Stomach (tissue), 8 donors: ENCODE measurements at regions not wholly inside any gene's neighbourhood (a gene's known extent, or its start where the extent isn't known, plus 50 kb on each side); places are given as distances from the start of the nearest gene placed in this dataset.

Experiments used
- DNase-seq, 2 donors: peaks; one replicate each; pipeline versions ENCODE4 v3.0.0 to v3.0.0-alpha.2; 2013 to 2019
- H3K27ac ChIP-seq, 5 donors: fragments of 200-600 bp in 4 of 5; sonication (generic) in 4 of 5; one replicate each; pipeline ENCODE4 v1.5.1; 2013 to 2019; ENCODE audit warnings: mild to moderate bottlenecking in 1 of 5, moderate library complexity in 1 of 5
- H3K27me3 ChIP-seq, 3 donors: fragments of 200-600 bp; sonication (generic); one replicate each; pipeline ENCODE4 v1.5.1; 2017 to 2019; ENCODE audit warnings: mixed run types in 1 of 3
- H3K36me3 ChIP-seq, 4 donors: fragments of 200-600 bp; sonication (generic); 1 replicate in 3 of 4; 2 replicates in 1 of 4; pipeline ENCODE4 v1.5.1; 2016 to 2019
- H3K4me1 ChIP-seq, 4 donors: fragments of 200-600 bp; sonication (generic); one replicate each; pipeline ENCODE4 v1.5.1; 2016 to 2019
- H3K4me3 ChIP-seq, 4 donors: fragments of 200-600 bp; sonication (generic) in 3 of 4; one replicate each; pipeline ENCODE4 v1.5.1; 2016 to 2019; ENCODE audit warnings: mild to moderate bottlenecking in 1 of 4
- H3K9me3 ChIP-seq, 4 donors: fragments of 200-600 bp; sonication (generic); one replicate each; pipeline ENCODE4 v1.5.1; 2016 to 2019
- EP300 ChIP-seq: sonication (generic); formaldehyde crosslinking; IDR thresholded peaks from one replicate; pipeline ENCODE4 v1.6.1; 2017; ENCODE audit warnings: antibody characterized with exemption
- POLR2A ChIP-seq, 4 donors: fragments of 450-650 bp; IDR thresholded peaks; one replicate each; pipeline ENCODE4 v1.6.1; 2016; ENCODE audit warnings: antibody characterized with exemption in 4 of 4, control low read depth in 2 of 4, mild to moderate bottlenecking in 1 of 4, moderate library complexity in 1 of 4
- POLR2AphosphoS5 ChIP-seq, 3 donors: sonication (generic); formaldehyde crosslinking; IDR thresholded peaks; one replicate each; pipeline ENCODE4 v1.6.1; 2016; ENCODE audit warnings: antibody characterized with exemption in 3 of 3
- WGBS, 5 donors: extraction: QIAGEN DNeasy Blood & Tissue Kit in 3 of 5; methylation state at CpG; one replicate each; pipeline versions ENCODE4 v1.1.5 to v1.1.7; 2013 to 2018; 5-methylcytosine and 5-hydroxymethylcytosine counted together
- intact Hi-C: fragments of 100-400 bp; cut with DNase I; formaldehyde crosslinking; loops from one replicate; pipeline ENCODE4 v1.15.1; 2023; ENCODE audit warnings: low total_unique reads
- TF ChIP-seq, protein P1 (sequence below), 7 experiments: fragments of 450-650 bp in 4 of 7; fragments of 200-600 bp in 3 of 7; sonication (generic) in 3 of 7; IDR thresholded peaks; one replicate each; pipeline ENCODE4 v1.5.1; 2016 to 2019; ENCODE audit warnings: antibody characterized with exemption in 7 of 7, control low read depth in 2 of 7, mild to moderate bottlenecking in 1 of 7
- donor health status: healthy with polysubstance abuse.
- donor health status: Bipolar disorder and iron deficiency.
- donor health status: healthy.

DNA sequence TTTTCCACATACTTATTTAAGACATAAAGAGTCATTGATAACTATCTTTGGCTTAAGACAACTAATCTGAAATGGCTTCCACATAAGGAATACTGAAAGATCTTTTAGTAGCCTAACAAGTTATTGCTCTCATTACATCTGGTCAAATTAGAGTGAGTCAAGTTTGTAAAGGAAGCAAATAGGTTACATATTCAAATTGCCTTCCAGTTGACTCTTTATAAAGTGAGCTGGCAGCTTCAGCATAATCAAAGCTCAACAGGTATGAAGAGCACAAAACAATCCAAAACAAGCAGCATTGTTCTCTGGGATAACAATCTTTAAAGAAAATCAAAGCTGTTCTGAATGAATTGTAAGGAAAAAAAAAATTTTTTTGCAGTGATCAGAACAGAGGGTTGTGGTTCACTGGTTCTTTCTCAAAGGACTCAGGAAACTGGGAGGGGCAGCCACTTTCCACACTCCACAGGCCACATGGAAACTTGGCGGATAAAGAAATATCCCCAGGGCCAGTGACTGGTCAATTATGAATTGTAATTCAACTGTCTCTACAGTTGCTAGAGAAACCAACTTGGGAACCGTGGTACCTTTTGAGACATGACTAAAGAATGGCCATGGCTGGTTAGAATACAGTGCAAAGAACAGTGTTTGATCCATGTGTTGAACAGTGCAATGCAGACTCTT lies 369.3 kb upstream of the KCNH7 start:
- intact Hi-C loops: no loop called here
- 75 to 92% (median 84%) methylated on average over 2 of the region's 2 CpGs for WGBS, 5 donors
- no peak overlapping the region for H3K4me3 ChIP-seq
- H3K9me3 ChIP-seq: no peaks in the 10 kb centered on the region
- no peak for DNase-seq
- no peaks in the 10 kb centered on the region for H3K36me3 ChIP-seq
- H3K4me1 ChIP-seq: no peaks in the 10 kb centered on the region
- TF ChIP-seq, protein P1, sequence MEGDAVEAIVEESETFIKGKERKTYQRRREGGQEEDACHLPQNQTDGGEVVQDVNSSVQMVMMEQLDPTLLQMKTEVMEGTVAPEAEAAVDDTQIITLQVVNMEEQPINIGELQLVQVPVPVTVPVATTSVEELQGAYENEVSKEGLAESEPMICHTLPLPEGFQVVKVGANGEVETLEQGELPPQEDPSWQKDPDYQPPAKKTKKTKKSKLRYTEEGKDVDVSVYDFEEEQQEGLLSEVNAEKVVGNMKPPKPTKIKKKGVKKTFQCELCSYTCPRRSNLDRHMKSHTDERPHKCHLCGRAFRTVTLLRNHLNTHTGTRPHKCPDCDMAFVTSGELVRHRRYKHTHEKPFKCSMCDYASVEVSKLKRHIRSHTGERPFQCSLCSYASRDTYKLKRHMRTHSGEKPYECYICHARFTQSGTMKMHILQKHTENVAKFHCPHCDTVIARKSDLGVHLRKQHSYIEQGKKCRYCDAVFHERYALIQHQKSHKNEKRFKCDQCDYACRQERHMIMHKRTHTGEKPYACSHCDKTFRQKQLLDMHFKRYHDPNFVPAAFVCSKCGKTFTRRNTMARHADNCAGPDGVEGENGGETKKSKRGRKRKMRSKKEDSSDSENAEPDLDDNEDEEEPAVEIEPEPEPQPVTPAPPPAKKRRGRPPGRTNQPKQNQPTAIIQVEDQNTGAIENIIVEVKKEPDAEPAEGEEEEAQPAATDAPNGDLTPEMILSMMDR (IDR thresholded peaks at IDR 0.05): no peak
- TF ChIP-seq EP300 (no peak), POLR2AphosphoS5 (IDR thresholded peaks at IDR 0.05) (no peak), POLR2A (IDR thresholded peaks at IDR 0.05) (no peak)
- no peaks in the 10 kb centered on the region for H3K27me3 ChIP-seq
- no peak overlapping the region for H3K27ac ChIP-seq

DNA sequence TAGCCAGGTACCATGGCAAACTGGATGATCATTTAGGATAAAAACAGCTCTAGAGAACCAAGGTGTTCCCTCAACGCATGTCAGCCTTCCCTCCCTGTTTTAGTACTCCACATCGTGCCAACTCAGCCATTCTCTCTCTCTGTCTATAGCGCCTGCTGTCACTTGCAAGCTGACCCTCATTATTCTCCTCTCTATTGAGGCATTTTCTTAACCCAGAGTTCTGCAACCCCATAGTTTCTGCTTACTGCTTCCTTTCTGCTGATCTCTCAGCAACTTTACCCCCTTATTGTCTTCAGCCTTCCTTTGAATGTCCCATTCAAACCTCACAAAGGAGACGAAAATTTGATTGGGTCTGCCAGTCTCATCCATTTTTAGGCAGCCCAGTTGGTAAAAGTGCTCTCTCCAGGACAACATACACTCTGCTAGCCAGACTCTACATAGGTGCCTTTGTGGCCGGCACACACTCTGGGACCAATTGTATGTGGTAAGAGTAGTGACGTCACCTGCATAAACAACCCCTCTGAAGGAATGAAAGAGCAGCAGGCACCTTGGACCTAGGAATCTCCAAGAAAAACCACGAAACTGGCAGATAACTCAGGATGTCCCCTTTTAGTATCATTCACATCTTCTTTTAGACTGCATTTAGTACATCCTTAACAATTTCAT lies 367.2 kb upstream of the KCNH7 start:
- no peak for DNase-seq
- Histone ChIP-seq H3K4me1 (no peaks in the 10 kb centered on the region), H3K9me3 (no peaks in the 10 kb centered on the region), H3K4me3 (no peak overlapping the region), H3K27ac (no peak overlapping the region), H3K27me3 (no peaks in the 10 kb centered on the region), H3K36me3 (no peaks in the 10 kb centered on the region)
- TF ChIP-seq EP300 (no peak), POLR2AphosphoS5 (IDR thresholded peaks at IDR 0.05) (no peak), POLR2A (IDR thresholded peaks at IDR 0.05) (no peak)
- TF ChIP-seq, protein P1 (IDR thresholded peaks at IDR 0.05): no peak
- intact Hi-C loops: no loop called here
- WGBS, 5 donors: 63 to 71% (median 66%) methylated on average over 7 of the region's 7 CpGs

DNA sequence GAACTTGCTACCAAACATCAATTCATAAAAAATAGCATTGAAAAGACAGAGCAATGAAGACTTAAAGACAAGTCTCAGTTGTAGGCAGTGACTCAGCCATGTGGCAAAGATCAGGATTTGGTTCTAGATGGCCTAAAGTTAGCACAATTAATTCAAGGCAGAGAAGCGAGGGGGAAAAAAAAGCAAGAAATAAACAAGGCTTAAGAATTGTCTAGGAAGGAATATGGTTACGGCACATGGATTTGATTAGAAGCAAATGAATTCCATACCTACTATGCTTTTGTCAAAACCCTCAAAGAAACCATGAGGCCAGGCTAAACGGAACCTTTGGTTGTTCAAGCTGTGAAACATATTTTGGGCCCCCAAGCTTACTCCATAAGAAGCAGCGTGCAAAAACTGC lies 362.2 kb upstream of the KCNH7 start:
- Histone ChIP-seq H3K4me1 (no peaks in the 10 kb centered on the region), H3K27me3 (no peaks in the 10 kb centered on the region), H3K27ac (no peak overlapping the region), H3K4me3 (no peak overlapping the region), H3K36me3 (no peaks in the 10 kb centered on the region), H3K9me3 (peaks cover 0 to 5% (median 0%) of the 10 kb centered on the region in 4 donors)
- intact Hi-C loops: no loop called here
- TF ChIP-seq, protein P1 (IDR thresholded peaks at IDR 0.05): no peak
- TF ChIP-seq POLR2AphosphoS5 (IDR thresholded peaks at IDR 0.05): no peak
- TF ChIP-seq EP300: no peak
- no peak for TF ChIP-seq POLR2A (IDR thresholded peaks at IDR 0.05)
- 84 to 91% (median 88%) methylated on average over 4 of the region's 4 CpGs for WGBS, 5 donors
- no peak for DNase-seq

DNA sequence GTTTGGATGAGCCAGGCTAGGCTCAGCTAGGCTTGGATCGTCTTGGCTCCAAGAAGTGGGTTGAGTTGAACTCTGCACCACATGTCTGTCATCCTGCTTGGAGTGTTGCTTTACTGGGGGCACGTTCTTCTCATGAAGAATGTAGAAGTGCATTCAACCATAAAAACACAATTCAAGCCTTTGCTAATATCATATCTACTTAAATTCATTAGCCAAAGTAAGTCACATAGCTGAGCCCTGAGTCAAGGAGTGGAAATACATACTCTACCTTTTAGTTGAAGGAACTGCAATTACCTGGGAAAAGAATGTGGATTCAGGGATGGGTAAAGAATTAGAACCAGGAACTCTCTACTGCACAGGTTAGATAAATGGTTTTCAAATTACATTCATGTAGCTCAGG lies 360.4 kb upstream of the KCNH7 start:
- Histone ChIP-seq H3K36me3 (no peaks in the 10 kb centered on the region), H3K9me3 (peaks cover 0 to 5% (median 0%) of the 10 kb centered on the region in 4 donors), H3K27ac (no peak overlapping the region), H3K4me1 (no peaks in the 10 kb centered on the region), H3K27me3 (no peaks in the 10 kb centered on the region), H3K4me3 (no peak overlapping the region)
- intact Hi-C loops: no loop called here
- 62 to 80% (median 69%) methylated on average over 2 of the region's 2 CpGs for WGBS, 5 donors
- DNase-seq: no peak
- TF ChIP-seq POLR2AphosphoS5 (IDR thresholded peaks at IDR 0.05): no peak
- TF ChIP-seq EP300: no peak
- TF ChIP-seq, protein P1 (IDR thresholded peaks at IDR 0.05): no peak
